Fibroblast of skin of back (primary cell): ENCODE measurements at regions not wholly inside any gene's neighbourhood (a gene's known extent, or its start where the extent isn't known, plus 50 kb on each side); places are given as distances from the start of the nearest gene placed in this dataset.
A peak's percentile ranks its signal among the peaks of the same experiment; 100 is the strongest.

Experiments used
- DNase-seq: peaks from one replicate; pipeline ENCODE4 v3.0.0-alpha.2; 2013

- no peak for DNase-seq
These were observed 289.1 kb downstream of the PCDH19 start for GRCh38 chrX:100120956-100121355.

DNA sequence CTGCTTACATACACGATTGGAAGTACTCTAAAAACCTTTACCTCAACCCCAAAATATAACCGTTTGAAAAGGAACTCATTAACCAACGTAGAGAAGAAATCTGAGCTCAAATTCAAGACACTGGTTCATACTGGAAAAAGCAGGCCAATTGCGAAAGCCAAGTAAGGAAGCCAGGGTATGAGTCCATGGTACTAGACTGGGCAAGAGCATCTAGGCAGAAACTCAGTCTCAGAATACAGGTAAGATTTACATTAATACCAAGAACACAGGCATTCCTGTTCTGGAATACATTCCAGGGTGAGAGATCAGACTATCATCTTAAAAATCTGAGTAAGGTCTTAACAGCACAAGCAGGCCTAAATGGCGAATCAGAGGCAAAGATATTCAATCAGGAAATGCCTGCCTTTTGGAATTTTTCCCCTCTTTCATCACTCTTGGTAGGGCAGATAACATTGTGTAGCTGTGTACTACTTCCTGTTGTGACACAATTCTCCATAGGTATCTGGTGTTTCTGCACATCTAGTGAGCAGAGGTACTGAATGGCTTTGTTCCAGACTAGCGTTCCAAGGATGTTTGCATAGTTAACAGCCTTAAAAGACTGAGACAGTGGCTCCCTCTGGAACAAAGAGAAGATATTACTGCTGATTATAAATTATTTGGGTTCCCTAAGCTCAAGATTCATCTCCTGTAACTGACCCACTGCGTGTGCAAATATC is 311.3 kb downstream of the PCDH19 start:
- DNase-seq: peak; percentile 76

DNA sequence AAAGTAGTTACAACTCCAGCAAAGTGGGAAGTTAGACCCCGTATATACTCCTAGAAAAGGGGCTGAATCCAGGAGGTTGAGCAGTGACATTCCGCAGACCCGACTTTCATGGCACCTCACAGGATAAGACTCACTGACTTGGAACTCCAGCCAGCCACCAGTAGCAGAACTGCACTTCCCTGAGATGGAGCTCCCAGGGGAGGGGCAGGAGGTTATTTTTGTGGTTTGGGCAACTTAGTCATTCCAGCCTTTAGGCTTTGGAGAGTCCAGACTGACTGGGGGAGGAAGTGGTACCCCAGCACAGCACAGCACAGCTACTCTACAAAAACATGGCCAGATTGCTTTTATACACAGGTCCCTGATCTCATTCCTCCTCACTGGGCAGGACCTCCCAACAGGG is 319.1 kb downstream of the PCDH19 start:
- DNase-seq: peak; percentile 94

GRCh38 chrX:100089724-100090123 is 320.3 kb downstream of the PCDH19 start:
- no peak for DNase-seq

- DNase-seq: peak; percentile 24
These were observed 324.2 kb downstream of the PCDH19 start for GRCh38 chrX:100085846-100086245.

DNA sequence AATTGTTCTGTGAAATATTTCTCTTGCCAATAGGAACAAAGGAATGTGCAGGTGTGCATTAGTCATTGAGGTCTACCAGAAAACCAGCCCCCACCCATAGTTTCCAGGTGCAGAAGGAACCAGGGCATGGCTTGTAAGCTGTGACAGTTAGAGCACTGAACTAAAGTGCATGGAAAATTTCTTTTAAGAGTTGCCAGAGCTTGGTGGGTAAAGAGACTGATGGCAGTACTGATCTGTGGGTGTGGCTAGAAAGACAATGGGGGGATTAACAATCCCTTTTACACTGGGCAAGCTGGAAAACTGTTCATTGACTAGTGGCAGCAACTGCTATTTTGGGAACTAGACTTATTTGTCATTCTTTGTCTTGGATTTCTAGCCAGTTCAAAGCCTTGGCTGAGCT is 326.9 kb downstream of the PCDH19 start:
- no peak for DNase-seq

GRCh38 chrX:100081503-100081902 is 328.6 kb downstream of the PCDH19 start:
- DNase-seq: peak; percentile 15

GRCh38 chrX:100076031-100076430 is 334.0 kb downstream of the PCDH19 start:
- no peak for DNase-seq

DNA sequence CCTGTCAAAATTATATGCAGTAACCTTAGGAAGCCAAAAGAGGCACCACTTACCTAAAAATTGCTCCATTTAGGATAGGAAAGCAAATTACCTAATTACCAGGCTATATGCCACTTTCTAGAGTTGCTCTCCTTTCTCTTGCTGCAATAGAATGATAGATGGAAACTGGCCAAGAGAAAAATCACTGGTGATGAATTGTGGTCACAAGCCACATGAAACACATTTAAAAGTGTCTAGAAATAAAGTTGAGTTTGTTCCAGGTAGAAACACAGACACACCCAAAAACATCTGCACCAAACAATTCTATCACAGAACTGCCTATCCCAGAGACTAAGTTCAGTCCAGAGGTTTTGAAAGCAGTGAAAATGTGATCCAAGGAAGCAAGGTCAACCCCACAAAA is 337.7 kb downstream of the PCDH19 start:
- no peak for DNase-seq

DNA sequence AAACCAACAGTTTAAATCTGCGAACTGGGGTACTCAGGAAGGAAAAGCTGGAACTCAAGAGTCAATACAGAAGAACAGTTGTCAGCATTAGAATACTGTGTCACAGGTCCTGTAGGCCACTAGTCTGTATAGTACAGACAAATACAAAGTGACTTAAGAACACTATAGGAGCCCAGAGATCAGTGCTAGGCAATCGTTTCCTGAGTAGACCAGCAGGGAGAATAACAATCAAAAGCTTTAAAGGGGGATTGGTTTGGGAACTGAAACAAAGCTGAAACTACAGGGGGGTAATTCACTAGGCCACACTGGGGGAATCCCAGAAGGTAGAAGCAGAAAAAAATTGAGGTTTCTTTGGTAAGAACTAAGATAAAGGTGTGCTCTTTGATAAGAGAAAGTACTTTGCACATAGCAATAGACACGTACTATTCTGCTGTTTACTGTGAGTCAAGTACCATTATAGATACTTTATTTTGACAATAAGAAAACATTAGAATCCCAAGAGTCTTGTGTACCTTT is 339.7 kb downstream of the PCDH19 start:
- DNase-seq: no peak

GRCh38 chrX:100048156-100048555 is 361.9 kb downstream of the PCDH19 start:
- DNase-seq: no peak
